DOHH2 (cell line): ENCODE measurements at regions not wholly inside any gene's neighbourhood (a gene's known extent, or its start where the extent isn't known, plus 50 kb on each side); places are given as distances from the start of the nearest gene placed in this dataset.

Source experiments
- CTCF ChIP-seq: fragments of 200-600 bp; sonication (generic); IDR thresholded peaks from one replicate; pipeline ENCODE4 v1.5.1; 2014; ENCODE audit warnings: antibody characterized with exemption, mild to moderate bottlenecking, low read depth, low read length; ENCODE audit not compliant: poor library complexity, severe bottlenecking
- EZH2phosphoT487 ChIP-seq: fragments of 200-600 bp; sonication (generic); IDR thresholded peaks from 2 replicates; pipeline ENCODE4 v1.6.1; 2017; ENCODE audit warnings: borderline replicate concordance, mild to moderate bottlenecking, antibody characterized with exemption, low read length, moderate library complexity, mixed read lengths

- TF ChIP-seq CTCF = no peak
- no peak for TF ChIP-seq EZH2phosphoT487
These were observed 1252.8 kb upstream of the GJE1 start for GRCh38 chr6:140879946-140880345.
